ENCODE measurements at regions not wholly inside any gene's neighbourhood (a gene's known extent, or its start where the extent isn't known, plus 50 kb on each side); places are given as distances from the start of the nearest gene placed in this dataset.

DNA sequence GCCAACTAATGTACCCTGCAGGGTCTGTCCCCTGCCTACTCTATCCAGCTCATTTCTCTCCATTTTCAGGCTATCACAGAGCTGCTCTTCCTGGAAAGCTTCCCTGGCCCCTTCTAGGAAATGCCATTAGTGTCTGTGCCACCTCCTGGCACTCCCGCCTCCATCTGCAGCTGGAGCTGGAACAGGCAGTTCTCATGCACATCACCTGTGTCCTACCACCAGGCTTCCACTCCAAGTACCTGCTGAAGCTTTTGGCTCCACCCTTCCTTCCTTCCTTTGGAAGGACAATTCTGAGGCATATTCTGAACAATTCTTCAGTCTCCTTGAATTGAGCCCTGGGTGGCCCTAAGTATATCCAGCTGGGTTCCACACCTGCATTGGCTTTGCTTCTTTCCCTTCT, 156.2 kb upstream of the ZNF618 start:
- Histone ChIP-seq H3F3A (ENCODE audit: insufficient read depth) (no peaks in the 10 kb centered on the region), H3K9ac (ENCODE audit: low read length) (no peak overlapping the region), H4K20me1 (ENCODE audit: low read depth, low read length) (no peaks in the 10 kb centered on the region), H3K4me3 (ENCODE audit: insufficient read depth, low read length, poor library complexity, severe bottlenecking) (no peak overlapping the region), H3K27me3 (ENCODE audit: low read length) (no peaks in the 10 kb centered on the region; the same call in 1 of the 2 replicates), H3K9me3 (ENCODE audit: insufficient read depth, low read length) (no peaks in the 10 kb centered on the region), H3K4me2 (ENCODE audit: low read depth, low read length, poor library complexity, severe bottlenecking) (no peak overlapping the region), H3K79me2 (ENCODE audit: insufficient read depth, low read length) (no peaks in the 10 kb centered on the region), H3K27ac (ENCODE audit: low read depth, low read length) (no peak overlapping the region), H3K36me3 (ENCODE audit: low read length) (no peaks in the 10 kb centered on the region), H2AFZ (ENCODE audit: low read depth, low read length, severe bottlenecking) (no peak overlapping the region), H3K9me2 (replicated peaks; ENCODE audit: insufficient read depth, low read length) (no peaks in the 10 kb centered on the region)
- no peak for TF ChIP-seq EZH2phosphoT487 (conservative IDR thresholded peaks at IDR 0.05; ENCODE audit: low read length)
- TF ChIP-seq, protein P1, sequence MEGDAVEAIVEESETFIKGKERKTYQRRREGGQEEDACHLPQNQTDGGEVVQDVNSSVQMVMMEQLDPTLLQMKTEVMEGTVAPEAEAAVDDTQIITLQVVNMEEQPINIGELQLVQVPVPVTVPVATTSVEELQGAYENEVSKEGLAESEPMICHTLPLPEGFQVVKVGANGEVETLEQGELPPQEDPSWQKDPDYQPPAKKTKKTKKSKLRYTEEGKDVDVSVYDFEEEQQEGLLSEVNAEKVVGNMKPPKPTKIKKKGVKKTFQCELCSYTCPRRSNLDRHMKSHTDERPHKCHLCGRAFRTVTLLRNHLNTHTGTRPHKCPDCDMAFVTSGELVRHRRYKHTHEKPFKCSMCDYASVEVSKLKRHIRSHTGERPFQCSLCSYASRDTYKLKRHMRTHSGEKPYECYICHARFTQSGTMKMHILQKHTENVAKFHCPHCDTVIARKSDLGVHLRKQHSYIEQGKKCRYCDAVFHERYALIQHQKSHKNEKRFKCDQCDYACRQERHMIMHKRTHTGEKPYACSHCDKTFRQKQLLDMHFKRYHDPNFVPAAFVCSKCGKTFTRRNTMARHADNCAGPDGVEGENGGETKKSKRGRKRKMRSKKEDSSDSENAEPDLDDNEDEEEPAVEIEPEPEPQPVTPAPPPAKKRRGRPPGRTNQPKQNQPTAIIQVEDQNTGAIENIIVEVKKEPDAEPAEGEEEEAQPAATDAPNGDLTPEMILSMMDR (IDR thresholded peaks at IDR 0.05; ENCODE audit: insufficient read depth, low read length, poor library complexity, severe bottlenecking), result no peak

DNA sequence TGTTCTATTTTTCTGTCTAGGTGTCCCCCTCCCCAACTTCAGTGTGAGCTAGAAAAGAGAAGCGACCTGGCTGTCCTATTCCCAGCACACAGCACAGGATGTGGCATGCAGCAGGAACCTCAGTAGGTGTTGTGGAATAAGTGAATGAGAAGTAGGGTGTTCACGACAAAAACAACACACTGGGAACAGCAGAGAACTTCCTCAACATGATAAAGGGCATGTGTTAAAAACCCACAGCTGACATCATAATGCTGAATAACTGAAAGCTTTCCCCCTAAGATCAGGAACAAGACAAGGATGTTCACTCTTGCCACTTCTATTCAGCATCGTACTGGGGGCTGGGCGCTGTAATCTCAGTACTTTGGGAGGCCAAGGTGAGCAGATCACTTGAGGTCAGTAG, 155.6 kb upstream of the ZNF618 start:
- no peak overlapping the region for H3K27ac ChIP-seq (ENCODE audit: low read depth, low read length)
- H3K4me3 ChIP-seq (ENCODE audit: insufficient read depth, low read length, poor library complexity, severe bottlenecking), result no peak overlapping the region
- no peaks in the 10 kb centered on the region for H3K79me2 ChIP-seq (ENCODE audit: insufficient read depth, low read length)
- H3K9ac ChIP-seq (ENCODE audit: low read length), result no peak overlapping the region
- no peaks in the 10 kb centered on the region for H3K9me3 ChIP-seq (ENCODE audit: insufficient read depth, low read length)
- H3K4me2 ChIP-seq (ENCODE audit: low read depth, low read length, poor library complexity, severe bottlenecking), result no peak overlapping the region
- no peaks in the 10 kb centered on the region for H3K36me3 ChIP-seq (ENCODE audit: low read length)
- H3F3A ChIP-seq (ENCODE audit: insufficient read depth), result no peaks in the 10 kb centered on the region
- TF ChIP-seq, protein P1 (IDR thresholded peaks at IDR 0.05; ENCODE audit: insufficient read depth, low read length, poor library complexity, severe bottlenecking), result no peak
- TF ChIP-seq EZH2phosphoT487 (conservative IDR thresholded peaks at IDR 0.05; ENCODE audit: low read length), result no peak
- no peaks in the 10 kb centered on the region; the same call in 1 of the 2 replicates for H3K27me3 ChIP-seq (ENCODE audit: low read length)
- no peaks in the 10 kb centered on the region for H3K9me2 ChIP-seq (replicated peaks; ENCODE audit: insufficient read depth, low read length)
- H2AFZ ChIP-seq (ENCODE audit: low read depth, low read length, severe bottlenecking), result no peak overlapping the region
- H4K20me1 ChIP-seq (ENCODE audit: low read depth, low read length), result no peaks in the 10 kb centered on the region

DNA sequence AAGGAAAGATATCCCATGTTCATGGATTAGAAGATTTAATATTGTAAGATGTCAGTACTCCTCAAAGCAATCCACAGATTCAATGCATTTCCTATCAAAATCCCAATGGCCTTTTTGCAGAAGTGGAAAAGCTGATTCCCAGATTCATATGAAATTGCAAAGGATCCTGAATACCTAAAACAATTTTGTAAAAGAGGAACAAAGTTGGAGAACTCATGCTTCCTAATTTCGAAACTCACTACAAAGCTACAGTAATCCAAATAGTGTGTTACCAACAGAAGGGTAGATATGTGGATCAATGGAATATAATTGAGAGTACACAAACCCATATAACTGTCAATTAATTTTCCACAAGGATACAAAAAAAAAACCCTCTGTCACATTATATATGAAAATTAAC, 154.3 kb upstream of the ZNF618 start:
- H3K4me2 ChIP-seq (ENCODE audit: low read depth, low read length, poor library complexity, severe bottlenecking), result no peak overlapping the region
- no peaks in the 10 kb centered on the region for H4K20me1 ChIP-seq (ENCODE audit: low read depth, low read length)
- H3K9me2 ChIP-seq (replicated peaks; ENCODE audit: insufficient read depth, low read length), result no peaks in the 10 kb centered on the region
- H3K79me2 ChIP-seq (ENCODE audit: insufficient read depth, low read length), result no peaks in the 10 kb centered on the region
- H3K36me3 ChIP-seq (ENCODE audit: low read length), result no peaks in the 10 kb centered on the region
- no peak overlapping the region for H3K9ac ChIP-seq (ENCODE audit: low read length)
- H2AFZ ChIP-seq (ENCODE audit: low read depth, low read length, severe bottlenecking), result no peak overlapping the region
- no peaks in the 10 kb centered on the region for H3F3A ChIP-seq (ENCODE audit: insufficient read depth)
- H3K9me3 ChIP-seq (ENCODE audit: insufficient read depth, low read length), result no peaks in the 10 kb centered on the region
- H3K27ac ChIP-seq (ENCODE audit: low read depth, low read length), result no peak overlapping the region
- H3K4me3 ChIP-seq (ENCODE audit: insufficient read depth, low read length, poor library complexity, severe bottlenecking), result no peak overlapping the region
- no peaks in the 10 kb centered on the region for H3K27me3 ChIP-seq (ENCODE audit: low read length)
- TF ChIP-seq EZH2phosphoT487 (conservative IDR thresholded peaks at IDR 0.05; ENCODE audit: low read length), result no peak
- TF ChIP-seq, protein P1 (IDR thresholded peaks at IDR 0.05; ENCODE audit: insufficient read depth, low read length, poor library complexity, severe bottlenecking), result no peak
